ENCODE measurements at regions not wholly inside any gene's neighbourhood (a gene's known extent, or its start where the extent isn't known, plus 50 kb on each side); places are given as distances from the start of the nearest gene placed in this dataset.

DNA sequence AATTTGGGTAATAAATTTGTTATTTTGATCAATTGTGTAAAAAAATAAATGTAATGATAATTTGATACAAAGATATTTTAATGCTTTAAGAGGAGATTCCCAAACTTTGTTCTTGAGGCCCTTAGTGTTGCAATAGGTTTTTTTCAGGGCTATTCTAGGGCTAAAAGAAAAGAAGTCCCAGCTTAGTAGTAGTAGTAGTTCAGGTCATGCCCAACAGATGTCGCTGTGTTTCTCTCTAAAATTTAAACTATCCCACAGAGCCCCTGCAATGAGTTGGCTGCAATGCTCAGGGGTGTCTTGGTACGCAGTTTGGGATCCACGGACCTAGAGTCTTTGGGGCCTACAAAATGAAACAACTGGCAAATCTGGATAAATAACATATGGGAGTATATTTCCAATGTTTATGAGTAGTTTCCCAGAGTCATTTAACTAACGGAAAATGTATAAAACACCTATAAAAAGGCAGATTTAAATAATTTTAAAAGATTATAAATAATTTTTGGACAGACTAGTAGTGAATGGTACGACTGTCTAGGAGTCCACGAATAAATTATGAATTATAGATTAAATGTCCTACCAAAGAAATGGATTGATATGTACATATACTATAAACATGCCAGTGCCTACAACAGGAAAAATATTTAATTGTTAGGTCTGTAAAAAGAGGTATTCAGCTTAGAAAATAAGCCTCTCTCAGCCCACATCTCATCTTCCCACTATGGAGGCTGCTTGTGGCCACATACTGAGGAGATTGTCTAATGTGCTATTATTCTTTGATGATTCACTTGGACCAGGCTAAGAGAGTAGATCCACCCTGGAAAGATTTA lies 228.5 kb upstream of the PMFBP1 start:
- peak; percentile 17 for DNase-seq

DNA sequence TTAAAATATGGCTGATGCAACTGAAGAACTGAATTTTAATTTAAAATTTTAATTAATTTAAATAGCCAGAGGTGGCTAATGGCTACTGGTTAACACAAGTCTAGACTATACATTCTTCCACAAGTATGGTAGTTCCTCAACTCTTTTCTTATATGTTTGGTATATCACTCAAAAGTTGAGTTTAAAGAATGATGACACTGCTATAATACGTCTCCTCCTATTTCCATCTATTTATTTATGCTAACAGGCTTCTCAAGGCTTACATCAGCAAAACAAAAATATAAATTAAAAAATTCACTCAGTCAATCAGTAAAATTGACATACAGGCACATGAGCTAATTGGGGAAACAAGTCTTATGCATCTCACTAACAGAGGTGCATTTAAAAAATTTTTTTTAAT lies 227.9 kb upstream of the PMFBP1 start:
- no peak for DNase-seq

DNA sequence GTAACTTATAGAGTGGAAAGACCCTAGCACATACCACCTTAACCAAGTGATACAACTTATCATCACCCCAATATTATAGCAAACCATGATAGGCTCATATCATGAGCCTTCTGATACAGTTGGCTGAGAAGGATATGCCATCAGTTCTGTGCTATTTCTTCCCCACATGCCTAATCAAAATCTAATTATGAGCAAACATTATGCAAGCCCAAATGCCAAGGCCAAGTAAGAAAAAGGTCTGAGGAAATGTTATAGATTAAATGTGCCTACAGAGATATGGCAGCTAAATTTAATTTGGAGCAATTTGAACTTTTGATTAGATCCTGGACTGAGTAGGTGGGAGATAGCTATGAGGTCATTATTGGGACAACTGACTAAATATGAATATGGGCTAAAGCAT lies 225.9 kb upstream of the PMFBP1 start:
- no peak for DNase-seq

DNA sequence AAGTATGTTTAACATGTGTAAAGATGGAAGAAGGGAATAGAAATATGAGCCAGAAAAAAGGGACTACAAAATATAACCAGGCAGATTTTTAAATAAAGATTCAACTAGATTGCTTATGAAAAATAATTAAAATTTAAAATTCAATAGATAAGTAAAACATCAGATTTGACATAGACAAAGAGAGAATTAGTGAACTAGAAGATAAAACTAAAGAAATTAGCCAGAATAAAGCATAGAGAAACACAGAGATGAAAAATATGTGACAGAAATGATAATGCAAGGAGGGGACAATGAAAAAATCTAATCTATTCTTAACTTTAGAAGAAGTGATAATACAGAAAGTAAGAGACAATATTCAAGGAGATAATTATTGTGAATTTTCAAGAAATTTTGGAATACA lies 222.6 kb upstream of the PMFBP1 start:
- DNase-seq = no peak

DNA sequence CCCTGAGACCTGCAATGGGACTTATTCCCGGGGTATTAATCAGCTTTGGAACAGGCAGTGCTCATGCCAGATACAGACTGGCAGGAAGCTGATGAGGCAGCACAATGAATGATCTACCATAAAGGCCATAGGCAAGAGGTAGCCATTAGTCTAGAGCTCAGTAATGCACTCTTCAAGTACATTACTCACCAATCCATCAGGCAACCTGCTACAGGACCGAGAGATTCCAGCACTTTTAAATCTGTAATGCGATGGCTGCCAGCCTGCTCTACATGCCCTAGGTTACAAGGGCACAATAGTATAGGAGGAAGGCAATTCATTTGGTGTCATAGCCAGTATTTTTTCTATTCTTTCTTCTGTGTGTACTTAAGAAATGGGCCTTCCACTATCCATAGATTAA lies 217.8 kb upstream of the PMFBP1 start:
- DNase-seq = no peak

DNA sequence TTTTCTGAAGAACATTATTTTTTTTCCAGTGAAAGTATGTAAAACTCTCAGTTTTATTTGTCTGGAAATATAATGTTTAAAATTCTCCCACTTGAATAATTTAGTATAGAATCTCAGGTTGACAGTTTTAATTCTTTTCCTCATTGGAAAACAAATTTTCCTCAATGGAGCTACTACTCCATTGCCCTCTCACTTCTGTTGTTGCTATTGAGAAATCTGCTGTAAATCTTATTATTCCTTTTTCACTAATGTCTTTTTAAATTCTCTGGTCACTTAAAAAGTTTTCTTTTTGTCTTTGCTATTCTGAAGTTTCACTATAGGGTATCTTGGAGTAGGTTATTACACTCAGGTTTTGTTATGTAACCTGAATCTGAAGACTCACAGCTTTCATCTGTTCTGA lies 216.1 kb upstream of the PMFBP1 start:
- DNase-seq = no peak

DNA sequence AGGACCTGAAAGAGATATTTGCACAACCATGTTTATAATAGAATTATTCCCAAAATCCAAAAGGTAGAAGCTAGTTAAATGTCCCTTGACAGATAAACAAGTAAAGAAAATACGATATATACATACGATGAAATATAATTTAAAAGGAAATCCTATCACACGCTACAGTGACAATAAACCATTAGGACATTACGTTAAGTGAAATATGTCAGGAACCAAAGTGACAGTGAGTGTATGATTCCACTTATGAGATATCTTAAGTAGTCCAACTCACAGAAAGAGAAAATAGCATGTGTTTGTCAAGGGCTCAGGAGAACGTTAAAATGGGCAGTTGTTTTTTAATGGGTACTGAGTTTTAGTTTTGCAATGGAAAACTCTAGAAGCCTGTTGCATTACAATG lies 212.7 kb upstream of the PMFBP1 start:
- DNase-seq = no peak

DNA sequence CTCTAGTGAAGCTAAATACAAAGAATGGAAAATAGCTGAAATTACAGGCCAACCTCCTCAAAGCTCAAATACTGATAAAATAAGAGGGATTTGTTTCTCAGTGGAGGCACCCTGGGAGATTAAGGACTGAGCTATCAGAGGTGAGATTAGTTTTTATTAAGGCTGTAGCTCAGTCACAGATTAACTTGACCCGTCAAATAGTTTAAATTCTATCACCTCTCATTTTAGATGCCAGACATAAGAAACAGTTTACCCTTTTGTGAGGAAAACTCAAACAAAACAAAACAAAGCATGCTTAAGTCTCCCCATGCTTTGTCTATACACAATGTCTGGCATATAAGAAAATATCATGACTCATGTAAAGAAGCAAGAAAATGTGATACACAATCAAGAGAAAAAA lies 208.3 kb upstream of the PMFBP1 start:
- no peak for DNase-seq

DNA sequence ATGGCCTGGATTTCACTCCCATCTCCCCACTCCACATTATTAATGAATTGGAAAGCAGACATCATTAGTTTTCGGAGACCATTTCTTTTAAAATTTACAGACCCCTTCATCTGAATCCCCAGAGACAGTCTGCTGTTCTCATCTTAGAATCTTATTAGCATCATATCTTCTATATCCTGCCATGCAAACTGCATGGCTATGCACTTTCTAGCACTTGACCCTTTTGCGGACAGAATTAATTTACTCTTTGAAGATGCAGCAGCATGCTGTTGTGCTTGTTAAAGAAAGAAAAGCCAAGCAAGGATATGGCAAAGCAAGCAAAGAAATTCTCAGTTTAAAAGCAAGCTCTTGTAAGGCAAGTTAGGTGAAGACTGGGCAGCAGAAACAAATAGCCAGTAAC lies 201.2 kb upstream of the PMFBP1 start:
- no peak for DNase-seq

DNA sequence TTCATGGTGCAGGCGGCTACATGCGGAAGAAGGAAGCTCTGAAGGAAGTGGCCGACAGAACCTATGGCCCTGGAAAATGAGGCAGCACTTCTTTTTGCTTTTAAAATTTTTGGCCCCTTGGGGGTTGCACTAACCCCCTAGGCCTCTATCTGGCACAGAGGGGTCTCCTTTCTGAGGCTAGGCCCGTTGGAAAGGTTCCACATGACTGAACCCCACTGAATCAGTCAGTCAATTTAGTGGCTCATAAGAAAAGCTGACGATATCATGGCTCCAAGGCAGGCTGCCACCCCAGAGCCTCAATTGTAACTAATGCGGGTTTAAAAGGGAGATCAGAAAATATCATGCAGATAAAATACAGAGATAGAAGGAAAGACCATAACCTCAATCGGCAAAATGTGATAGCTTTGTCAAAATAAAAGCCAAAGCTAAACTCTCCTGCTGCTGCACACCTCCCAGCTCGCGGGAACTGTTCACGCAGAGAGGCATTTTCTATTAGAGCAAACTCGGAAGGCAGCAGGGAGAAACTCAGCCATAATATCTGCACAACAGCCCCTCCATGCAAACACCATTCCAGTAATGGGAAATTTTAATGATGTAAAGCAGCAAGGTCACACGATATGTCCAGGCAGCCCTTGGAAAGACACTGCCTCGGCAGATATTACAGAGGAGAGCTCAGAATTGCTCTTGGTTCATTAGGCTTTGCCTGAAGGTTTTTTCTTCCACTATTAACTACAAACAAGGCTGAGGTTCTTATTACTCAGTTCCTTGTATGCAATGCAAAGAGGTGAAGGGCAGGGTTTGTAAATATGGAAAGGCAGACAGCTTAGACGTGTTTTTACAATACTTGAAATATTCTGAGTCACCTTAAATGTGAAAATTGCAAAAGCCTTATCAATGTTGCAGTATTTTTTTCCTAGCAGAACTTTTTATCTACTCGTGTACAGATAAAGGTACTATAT lies 200.4 kb upstream of the PMFBP1 start:
- DNase-seq = no peak

DNA sequence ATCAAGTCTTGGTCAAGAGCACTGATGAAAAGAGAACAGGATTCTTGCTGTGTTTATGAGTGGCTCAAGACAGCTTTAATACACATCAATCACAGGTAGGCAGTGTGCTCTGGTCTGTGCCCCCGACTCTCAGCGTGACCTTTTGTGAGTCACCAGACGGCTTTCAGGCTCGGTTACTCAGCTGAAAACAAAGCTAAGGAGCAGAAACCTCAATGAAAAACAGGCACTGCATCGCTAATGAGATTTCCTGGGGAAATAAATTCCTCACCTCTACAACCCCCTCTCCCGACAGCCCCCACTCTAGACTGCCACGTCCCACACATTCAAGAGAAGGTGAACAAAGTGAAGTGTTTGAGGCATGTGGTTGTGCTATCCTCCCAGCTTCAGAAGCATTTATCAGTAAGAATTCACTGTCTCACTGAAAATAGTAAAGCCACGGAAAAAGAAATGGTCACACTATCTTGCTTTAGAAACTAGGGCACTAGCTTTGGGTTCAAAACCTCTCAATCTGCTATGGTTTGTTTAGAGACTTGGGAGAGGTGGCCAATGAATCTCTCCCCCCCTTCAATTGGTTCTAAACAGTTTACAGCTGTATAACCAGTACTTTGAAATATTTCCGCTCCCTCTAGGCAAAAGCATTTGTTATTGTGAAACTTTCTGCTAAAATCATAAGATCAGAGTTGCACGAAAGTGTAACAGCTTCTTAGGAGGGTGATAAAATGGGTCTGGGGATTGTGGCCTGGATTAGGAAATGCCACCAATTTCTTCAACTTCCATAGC lies 199.5 kb upstream of the PMFBP1 start:
- no peak for DNase-seq

DNA sequence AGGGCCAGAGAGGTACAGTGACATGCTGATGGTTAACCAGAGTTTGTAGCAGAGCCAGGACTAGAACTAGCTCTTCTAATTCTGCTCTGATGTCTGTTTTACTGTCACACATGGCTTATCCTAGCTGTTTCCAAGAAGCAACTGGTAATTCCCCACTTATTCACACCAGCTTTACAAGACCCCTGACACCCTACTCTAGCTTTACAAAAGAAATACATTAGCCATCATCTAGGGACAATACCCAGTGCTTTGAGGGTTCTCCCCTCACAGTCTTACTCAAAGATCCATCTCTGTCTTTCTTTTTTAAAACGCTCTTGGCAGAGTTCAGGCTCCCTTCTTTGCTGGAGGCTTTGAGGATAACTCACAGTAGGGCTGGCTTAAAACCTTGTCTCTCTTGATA lies 197.3 kb upstream of the PMFBP1 start:
- DNase-seq = no peak

DNA sequence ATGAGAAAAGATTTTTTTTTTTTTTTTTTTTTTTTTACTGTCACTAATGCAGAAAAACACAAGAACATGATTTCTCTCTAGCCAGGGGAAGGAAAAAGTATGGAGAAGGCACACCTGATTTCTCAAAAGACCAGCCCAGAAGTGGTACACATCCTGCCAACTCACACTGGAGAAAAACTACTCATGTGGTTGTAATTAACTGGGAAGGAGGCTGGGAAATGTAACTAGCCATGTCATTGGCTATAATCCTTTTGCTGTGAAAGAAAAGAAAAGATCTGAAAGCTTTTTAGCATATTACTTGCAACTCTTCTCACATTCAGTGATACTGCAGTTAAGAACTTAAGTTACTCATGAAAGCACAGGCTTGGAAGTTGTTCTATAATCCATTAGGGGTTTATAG lies 195.9 kb upstream of the PMFBP1 start:
- DNase-seq = no peak

DNA sequence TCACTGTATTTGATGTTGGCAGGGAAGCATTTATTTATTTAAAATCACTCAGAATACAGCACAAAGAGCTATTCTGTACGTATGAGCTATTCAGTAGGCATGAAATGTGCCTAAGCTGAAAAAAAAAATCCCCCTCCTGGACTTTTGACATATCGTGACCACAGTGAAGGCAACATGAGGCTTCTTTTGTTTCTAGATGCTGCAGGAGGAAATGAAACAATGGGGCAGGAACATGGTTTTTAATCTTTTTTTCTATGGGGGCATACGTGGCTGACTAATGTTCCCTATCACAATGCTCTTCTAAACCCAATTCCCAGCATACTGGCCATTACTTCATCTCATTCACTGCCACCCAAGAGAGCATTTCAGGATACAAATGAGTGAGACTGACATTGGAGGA lies 191.0 kb upstream of the PMFBP1 start:
- no peak for DNase-seq

DNA sequence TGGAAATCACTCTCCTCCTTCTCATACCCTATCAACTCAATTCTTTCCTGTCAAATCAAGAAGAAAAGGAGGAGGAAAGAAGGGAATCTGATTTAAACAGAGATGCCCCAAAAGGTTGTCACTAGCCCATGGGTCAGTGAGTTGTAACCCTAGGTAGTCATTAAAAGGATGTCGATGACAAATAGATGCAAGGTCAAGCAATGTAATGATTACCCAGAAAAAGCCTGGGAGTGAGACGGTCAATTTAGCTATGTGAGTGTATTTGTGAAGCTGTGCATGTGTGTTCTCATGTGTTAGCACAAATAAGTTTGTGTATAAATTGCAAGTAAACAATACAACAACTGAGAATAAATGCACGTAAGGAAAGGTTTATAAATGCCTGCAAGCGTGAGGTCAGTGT lies 190.5 kb upstream of the PMFBP1 start:
- no peak for DNase-seq

DNA sequence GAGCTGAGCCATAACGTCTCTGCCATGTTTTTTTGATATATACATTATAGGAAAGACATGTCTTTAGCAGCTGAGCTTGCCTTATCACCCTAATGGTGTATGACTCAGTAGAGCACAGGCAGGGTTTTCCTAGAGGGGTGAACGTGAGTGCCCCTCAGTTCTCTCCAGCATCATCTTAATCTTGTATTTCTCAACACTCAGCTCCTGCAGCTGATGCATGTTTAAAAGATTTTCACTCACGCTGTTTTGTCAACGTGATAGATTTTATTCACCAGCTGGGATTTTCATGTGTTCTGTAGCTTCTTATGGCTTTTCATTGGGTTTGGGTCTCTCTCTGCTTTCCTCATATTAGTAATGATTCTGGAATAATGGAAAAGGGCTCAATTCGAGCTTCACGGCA lies 186.0 kb upstream of the PMFBP1 start:
- no peak for DNase-seq

DNA sequence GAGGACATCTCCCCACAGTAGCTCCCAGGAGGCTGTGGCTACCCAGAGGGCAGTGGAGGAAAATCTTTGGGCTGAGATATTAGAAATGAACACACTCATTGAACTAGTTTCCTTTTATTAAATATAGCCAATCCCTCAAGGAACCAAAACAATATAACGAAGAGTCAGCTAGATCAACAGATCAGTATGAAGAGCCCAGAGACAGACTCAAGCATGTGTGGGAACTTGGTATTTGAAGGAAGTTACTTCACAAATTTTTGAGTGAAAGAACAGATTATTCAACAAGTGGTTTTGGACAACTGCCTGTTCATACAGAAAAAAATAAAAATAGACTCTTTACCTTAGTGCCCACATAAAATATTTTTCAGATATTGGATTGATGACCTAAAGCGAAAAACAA lies 183.6 kb upstream of the PMFBP1 start:
- no peak for DNase-seq

DNA sequence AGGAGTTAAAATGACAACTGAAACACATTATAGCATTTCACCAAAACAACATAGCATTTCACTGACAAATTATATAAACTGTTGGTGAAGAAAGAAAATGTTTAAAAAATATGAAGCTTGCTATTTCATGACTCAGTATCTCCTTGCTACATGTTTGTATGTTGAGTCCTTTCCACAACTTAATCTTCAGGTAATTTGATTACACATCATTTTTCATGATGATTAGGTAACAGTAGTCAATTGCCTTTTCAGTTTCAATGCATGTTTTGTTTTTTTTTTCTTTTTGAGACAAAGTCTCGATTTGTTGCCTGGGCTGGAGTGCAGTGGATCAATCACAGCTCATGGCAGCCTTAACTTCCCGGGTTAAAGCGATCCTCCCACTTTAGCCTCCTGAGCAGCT lies 177.8 kb upstream of the PMFBP1 start:
- no peak for DNase-seq

DNA sequence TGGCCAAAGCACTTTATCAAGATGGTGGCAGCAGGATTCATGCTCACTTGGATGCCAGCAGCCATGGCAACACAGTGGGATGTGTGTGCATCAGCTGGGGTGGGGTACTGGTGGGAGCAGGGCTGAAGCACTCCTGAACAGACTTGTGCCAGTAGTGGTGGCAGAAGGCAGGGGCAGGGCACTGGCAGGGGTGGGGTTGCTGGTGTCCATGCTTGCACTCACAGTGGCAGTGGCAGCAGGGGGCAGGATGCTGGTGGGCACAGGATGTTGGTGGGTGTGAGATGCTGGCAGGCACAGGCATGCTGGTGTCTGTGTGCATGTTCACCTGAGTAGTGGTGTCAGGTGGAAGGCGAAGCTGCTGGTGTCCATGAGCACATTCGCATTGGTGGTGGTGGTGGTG lies 161.0 kb upstream of the PMFBP1 start:
- DNase-seq = no peak

DNA sequence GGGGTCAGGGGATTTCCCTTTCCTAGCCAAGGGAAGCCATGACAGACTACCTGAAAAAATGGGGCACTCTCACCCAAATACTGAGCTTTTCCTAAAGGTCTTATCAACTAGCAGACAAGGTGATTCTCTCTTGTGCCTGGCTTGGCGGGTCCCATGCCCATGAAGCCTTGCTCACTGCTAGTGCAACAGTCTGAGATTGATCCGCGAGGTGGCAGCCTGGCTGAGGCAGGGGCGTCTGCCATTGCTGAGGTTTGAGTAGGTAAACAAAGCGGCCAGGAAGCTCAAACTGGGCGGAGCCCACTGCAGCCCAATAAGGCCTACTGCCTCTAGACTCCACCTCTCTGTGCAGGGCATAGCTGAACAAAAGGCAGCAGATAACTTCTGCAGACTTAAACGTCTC lies 152.6 kb upstream of the PMFBP1 start:
- no peak for DNase-seq

DNA sequence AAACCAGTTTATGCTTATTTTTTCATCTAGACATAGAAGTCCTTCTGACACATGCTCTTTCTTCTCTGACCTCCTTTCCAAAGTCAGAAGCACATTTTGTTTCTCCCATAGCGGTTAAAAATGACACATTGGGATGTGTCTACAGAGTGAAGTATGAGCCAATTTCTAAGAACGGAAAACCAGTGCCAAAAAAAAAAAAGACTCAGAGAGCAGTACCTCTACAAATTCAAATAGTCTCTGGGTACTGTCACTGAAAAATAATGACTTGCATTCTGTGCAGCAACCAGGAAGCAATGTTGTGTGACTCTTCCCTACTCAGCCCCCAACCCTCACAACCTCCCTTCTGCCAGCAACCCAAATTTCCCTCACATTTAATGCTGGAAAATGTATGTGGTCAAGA lies 145.5 kb upstream of the PMFBP1 start:
- no peak for DNase-seq

DNA sequence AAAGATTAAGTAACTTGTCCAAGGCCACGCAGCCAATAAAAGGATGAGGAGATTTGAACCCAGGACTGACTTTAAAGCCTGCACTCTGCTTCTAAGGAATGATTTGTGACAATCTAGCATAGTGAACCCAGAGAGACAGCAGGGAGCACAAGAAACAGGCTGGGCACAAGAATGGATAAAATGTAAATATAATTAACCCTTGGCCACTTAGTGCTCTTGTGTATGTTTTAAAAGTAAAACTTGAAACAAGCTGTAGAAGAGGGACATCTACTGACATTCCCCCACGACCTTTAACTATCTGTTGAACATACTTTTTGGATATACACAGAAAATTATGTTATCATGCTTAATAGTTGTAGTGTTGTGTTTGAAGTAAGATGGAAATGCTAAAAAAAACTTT lies 141.9 kb upstream of the PMFBP1 start:
- DNase-seq = no peak

DNA sequence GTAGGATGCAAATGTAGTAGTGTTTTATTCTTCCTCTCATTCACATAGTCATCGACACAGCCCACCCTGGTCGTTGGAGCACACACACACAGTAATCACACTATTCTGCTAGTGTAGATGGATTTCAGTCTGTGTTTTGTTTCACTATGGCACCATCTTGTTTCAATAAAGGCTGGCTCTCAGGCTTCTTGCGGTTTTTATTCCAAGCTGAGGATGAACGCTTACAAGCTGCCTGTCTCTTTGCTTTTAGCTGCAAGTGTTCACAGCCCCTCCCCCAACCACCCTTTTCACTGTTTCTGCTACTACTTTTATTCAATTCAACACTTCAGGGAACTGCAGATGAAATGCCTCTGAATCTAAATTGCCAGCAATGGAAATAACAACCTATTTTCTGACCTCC lies 140.9 kb upstream of the PMFBP1 start:
- no peak for DNase-seq

DNA sequence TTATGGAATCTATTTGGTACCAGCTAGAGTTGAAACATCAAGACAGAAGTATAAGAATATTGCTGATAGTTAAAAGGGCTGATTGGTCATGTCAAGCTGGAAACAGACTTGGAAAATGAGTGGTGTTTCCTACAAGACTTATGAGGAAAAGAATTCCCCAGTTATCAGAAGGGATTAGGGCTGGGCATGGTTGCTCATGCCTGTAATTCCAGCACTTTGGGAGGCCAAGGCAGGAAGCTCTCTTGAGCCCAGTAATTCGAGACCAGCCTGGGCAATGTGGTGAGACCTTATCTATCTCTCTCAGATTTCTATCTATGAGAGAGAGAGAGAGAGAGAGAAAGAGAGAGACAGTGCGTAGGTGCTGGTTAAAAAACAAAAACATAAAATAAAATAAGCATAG lies 139.5 kb upstream of the PMFBP1 start:
- DNase-seq = no peak

Data from GF-D8 (cell line).